Dedifferentiated amniotic fluid mesenchymal stem cell (primary cell): ENCODE measurements at regions not wholly inside any gene's neighbourhood (a gene's known extent, or its start where the extent isn't known, plus 50 kb on each side); places are given as distances from the start of the nearest gene placed in this dataset.

Source experiments
- DNase-seq: peaks from one replicate; pipeline ENCODE4 v3.0.0-alpha.2; 2016; ENCODE audit errors: extremely low spot score

DNA sequence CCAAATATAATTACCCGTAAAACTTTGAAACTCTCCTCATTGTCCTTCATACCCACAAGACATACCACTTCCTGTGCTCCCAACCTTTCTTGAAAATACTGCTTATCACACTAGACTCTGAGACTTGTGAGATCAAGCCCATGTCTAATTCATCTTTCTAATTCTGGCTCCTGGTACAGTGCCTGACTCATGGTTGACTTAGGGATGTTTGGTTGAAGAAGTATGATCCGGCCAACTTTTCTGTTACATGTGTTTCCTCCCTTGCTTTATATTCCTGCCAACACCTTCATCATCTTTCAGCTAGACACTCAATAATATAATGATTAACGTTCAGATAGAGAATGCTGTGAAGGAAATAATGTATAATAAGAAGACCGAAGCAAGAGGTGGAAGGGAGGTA, 58.2 kb downstream of the MEX3B start:
- DNase-seq = no peak

DNA sequence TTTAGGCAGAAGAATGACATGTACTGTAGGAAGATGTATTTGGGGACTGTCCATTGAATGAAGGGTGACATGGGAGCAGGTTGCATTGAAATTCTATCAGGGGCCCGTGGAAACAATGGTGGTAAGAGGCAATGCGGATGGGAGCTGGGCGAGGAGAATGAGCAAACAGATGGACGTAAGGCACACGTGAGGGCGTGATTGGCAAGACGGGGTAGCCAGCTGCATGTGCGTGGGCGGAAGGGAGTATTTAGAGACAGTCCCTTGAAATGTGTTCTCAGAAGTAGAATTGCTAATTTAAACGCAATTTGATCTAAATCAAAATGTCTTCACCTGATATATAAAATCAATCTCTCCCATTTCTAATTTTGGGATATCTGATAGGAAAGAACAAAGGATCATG, 62.3 kb downstream of the MEX3B start:
- no peak for DNase-seq

GRCh38 chr15:81982808-81983207, 63.0 kb downstream of the MEX3B start:
- no peak for DNase-seq

DNA sequence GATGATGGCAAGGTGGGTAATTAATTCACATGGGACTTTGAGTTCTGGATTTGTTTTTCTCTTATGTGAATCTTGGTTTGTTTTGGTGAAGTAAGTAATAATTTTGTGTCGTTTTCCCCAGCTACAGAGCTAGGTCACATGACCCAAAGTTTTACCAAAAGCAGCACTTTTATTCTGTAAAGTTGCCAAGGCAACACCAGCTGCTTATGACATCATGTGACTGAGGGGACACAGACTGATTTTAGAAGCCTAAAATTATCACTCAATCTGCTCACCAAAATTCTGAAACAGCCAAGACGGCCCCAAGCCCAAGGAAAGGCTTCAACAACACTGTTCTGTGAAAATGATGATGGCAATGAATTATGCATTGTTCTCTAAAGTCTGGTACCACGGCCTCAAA, 63.9 kb downstream of the MEX3B start:
- DNase-seq = no peak

DNA sequence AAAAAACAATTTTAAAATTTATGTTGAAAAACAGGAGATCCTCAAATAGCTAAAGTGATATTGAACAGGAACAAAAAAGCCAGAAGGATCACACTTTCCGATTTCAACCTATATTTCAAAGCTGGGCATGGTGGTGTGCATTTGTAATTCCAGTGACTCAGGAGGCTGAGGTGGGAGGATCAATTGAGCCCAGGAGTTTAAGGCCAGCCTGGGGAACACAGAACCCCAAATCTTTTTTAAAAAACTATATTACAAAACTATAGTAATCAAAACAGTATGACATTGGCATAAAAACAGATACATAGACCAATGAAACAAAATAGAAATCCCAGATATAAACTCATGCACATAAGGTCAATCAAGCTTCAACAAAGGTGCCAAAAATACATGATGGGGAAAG, 68.4 kb downstream of the MEX3B start:
- DNase-seq = no peak

DNA sequence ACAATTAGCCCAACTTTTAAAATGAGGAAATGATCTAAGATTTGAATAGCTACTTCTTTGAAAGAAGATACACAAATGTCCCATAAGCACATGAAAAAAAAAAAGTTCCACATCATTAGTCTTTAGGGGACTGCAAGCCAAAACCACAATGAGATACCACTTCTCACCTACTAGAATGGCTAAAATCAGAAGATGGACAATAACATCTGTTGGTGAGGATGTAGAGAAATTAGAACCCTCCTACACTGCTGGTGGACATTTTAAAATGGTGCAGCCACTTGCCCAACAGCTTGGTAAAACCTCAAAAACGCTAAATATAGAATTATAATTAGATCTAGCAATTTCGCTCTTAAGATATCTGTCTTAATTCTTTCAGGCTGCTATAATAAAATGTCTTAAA, 77.1 kb downstream of the MEX3B start:
- no peak for DNase-seq

DNA sequence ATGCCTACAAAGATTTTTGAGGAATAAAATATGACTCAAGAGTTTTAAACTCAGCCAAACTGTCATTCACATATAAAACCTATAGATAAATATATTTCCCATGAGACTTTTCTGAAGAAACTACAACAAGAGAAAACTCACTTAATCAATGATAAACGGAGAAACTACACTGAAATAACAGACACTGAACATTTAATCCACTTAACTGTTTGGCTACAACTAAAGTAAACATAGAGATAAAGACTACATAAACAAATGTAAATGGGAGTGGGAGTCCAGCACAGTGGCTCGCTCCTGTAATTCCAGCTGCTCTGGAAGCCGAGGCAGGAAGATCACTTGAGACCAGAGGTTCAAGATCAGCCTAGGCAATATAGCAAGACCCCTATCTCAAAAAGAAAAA, 79.2 kb downstream of the MEX3B start:
- no peak for DNase-seq

DNA sequence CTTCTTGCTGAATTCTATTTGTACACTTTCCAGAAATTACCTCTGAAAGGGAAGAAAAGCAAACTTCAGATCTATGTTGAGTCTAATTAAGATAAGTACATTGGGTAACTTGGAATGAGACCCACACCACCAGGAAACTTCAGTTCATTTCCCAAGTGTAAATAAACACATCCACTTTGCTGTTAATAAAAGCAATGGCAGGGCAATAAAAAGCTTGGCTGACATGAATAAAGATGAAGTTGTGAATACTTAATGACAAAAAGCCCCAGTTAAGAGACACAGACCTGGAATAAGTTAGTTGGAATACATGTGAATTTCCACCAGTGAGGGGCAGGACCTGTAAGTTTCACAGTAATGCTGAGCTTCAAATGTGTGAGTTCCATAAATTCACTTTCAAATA, 83.3 kb downstream of the MEX3B start:
- DNase-seq = no peak

GRCh38 chr15:81959196-81959595, 86.6 kb downstream of the MEX3B start:
- no peak for DNase-seq

GRCh38 chr15:81957698-81958097, 88.1 kb downstream of the MEX3B start:
- no peak for DNase-seq

- no peak for DNase-seq
These were observed 90.3 kb downstream of the MEX3B start for GRCh38 chr15:81955382-81956062.

GRCh38 chr15:81954158-81954783, 91.5 kb downstream of the MEX3B start:
- DNase-seq = no peak

DNA sequence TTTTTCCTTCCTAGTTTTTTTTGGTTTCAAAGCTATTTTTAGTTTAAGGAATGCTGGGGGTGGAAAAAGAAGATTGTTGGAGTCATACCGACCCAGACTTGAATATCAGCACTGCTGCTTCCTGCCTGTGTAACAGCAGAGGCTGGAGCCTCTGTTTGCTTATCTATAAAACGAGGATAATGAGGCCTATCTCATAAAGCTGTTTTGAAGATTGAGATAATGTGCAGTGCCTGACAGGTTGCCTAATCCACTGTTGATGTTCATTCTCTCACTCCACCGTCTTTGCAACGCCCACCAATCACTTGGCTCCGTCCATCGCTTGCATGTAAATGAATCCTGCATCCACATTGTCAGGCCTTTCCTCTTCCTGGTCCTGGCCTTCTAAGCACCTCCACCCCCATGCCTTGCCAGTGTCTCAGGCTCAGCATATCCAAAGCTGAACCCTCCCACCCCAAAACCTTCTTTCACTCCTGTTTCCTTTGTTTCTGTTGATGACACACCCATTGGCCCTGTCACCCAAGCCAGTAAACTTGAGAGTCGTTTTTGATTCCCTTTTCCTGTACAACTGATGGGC, 94.9 kb downstream of the MEX3B start:
- peak; percentile 15 for DNase-seq

DNA sequence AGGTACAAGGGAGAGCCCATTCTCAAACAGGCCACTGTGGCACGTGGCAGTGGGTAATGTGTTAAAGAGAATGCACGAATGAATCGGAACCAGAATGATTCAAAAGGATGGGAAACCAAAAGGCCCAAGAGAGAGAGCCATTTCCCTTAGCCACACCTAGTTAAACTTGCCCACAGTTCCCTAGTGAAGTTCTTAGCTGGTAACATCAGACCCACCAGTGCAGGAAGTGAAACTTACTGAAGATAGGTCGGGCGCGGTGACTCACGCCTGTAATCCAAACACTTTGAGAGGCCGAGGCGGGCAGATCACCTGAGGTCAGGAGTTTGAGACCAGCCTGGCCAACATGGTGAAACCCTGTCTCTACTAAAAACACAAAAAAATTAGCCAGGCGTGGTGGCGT, 97.1 kb downstream of the MEX3B start:
- no peak for DNase-seq

DNA sequence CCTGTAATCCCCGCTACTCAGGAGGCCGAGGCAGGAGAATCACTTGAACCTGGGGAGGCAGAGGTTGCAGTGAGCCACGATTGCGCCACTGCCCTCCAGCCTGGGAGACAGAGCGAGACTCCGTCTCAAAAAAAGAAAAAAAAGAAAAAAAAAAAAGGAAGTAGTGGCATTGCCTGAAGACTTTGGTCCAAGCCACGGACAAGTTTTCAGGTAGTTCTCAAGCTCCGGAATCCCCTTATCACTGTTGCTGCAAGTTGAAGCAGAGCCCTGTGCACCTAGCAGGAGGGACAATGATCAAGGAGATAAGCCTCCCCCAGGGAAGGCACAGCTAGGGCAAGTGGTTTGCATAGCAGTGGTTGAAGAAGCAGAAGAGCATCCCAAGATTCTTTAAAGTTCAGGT, 97.6 kb downstream of the MEX3B start:
- DNase-seq = no peak

GRCh38 chr15:81947548-81947947, 98.3 kb downstream of the MEX3B start:
- DNase-seq = peak; percentile 36

- DNase-seq = no peak
These were observed 100.7 kb downstream of the MEX3B start for GRCh38 chr15:81945014-81945615.

GRCh38 chr15:81942655-81943195, 103.1 kb downstream of the MEX3B start:
- no peak for DNase-seq

DNA sequence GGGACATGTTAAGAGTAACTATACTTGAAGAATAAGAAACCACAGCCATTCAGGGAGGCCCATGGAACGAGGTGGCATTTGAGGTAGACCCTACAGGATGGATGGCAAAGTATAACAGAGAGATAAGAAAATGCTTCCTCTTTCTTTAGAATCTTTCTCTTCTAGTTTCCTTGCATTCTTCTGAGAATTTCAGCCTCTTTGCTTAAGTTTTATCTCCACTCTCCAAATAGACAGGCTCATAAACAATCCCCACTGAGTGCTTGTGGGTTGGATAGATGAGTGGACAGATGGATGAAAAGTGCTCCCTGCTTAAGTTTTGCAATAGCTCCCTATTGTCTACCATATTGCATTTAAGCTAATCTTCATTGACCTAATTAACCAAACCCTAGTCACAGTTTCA, 103.7 kb downstream of the MEX3B start:
- DNase-seq = no peak

DNA sequence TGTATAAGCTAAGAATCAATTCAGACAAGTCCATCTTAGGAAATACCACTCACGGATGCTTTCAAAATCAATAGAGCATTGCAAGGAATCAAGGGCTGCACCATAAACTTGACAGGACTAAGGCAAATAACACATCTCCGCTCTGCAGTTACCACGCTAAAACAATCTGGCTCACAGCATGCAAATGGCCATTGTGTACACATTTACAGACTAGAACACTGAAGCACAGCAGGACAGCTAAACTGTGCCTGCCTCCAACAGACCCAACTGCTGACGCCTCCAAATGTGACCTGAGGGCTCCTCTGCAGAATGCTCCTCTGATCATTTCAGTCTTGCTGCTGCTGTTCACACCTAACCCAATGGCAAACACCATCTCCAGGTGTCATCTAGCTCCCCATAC, 104.3 kb downstream of the MEX3B start:
- no peak for DNase-seq

DNA sequence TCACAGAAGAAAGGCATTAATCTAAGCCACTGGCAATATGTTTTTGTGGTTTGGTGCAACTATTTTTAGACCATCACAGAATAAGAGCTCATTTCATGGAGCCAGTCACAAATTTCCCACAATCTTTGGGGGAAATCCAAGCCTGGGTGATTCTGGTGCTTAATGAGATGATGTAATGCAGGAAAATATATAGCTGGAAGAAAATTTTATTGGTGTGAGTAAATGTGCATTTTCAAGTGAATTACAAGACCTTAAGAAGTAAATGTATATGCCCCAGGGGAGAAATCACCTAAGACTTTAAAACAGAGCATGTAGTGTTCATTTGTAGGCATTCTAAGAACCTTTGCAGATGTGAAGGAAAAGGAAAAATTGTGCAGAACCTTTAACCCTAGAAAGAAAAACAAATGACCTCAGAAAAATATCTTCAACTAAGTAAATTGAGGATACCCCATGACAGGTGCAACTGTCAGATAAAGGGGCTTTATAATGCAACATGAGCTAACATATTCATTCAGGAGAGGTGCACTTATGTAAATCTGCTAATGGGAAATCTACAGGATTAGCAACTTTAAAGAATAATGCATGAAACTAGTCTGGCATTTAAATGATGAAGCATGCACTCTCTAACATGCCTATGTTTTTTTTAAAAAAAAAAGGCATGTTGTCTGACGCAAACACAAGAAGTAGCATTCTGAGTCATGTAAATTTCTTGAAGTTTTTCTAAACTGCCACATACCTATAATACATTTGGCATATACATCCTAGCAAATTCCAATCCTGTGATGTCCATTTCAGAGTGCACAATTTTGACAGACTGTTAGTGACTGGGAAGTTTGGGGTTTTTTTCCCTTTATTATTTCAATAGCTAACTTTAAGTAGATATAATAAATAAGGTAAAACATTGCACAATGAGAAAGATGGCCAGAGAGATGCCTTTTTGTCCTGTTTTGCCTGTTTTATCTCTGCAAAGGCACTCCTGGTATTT, 105.1 kb downstream of the MEX3B start:
- DNase-seq = peak; percentile 86
